Mesenchymal stem cell (in vitro differentiated cells and primary cell): ENCODE measurements at regions not wholly inside any gene's neighbourhood (a gene's known extent, or its start where the extent isn't known, plus 50 kb on each side); places are given as distances from the start of the nearest gene placed in this dataset.

Experiments
- DNase-seq: peaks from one replicate; pipeline ENCODE4 v3.0.0-alpha.2; 2013
- H2AFZ ChIP-seq: one replicate; pipeline ENCODE4 v1.6.1; 2013; ENCODE audit warnings: low read depth, mild to moderate bottlenecking, control low read depth, inconsistent platforms, low read length, moderate library complexity
- H2AK5ac ChIP-seq: 2 replicates; pipeline ENCODE4 v1.6.1; 2013; ENCODE audit warnings: low read length, moderate library complexity, mild to moderate bottlenecking, inconsistent platforms; ENCODE audit not compliant: severe bottlenecking
- H2BK120ac ChIP-seq: one replicate; pipeline ENCODE4 v1.6.1; 2013; ENCODE audit warnings: low read depth, mild to moderate bottlenecking, inconsistent platforms, low read length, moderate library complexity
- H2BK12ac ChIP-seq, 2 experiments: one replicate each; pipeline ENCODE4 v1.6.1; 2013; ENCODE audit warnings: inconsistent platforms in 2 of 2, low read length in 2 of 2, mild to moderate bottlenecking in 2 of 2, moderate library complexity in 2 of 2, control low read depth in 1 of 2
- H2BK15ac ChIP-seq: one replicate; pipeline ENCODE4 v1.6.1; 2013; ENCODE audit warnings: mild to moderate bottlenecking, low read depth, inconsistent platforms; ENCODE audit not compliant: poor library complexity, severe bottlenecking
- H2BK5ac ChIP-seq: 2 replicates; pipeline ENCODE4 v1.6.1; 2013; ENCODE audit warnings: low read depth, mild to moderate bottlenecking, low read length, control low read depth, inconsistent platforms; ENCODE audit not compliant: poor library complexity, severe bottlenecking
- H3K14ac ChIP-seq, 2 experiments: one replicate each; pipeline ENCODE4 v1.6.1; 2013; ENCODE audit warnings: inconsistent platforms in 2 of 2, low read length in 2 of 2, control low read depth in 1 of 2, mild to moderate bottlenecking in 1 of 2, moderate library complexity in 1 of 2
- H3K18ac ChIP-seq, 2 experiments: one replicate each; pipeline ENCODE4 v1.6.1; 2013; ENCODE audit warnings: inconsistent platforms in 2 of 2, low read length in 2 of 2, control low read depth in 1 of 2, low read depth in 1 of 2, mild to moderate bottlenecking in 1 of 2
- H3K23ac ChIP-seq, 2 experiments: one replicate each; pipeline ENCODE4 v1.6.1; 2013; ENCODE audit warnings: inconsistent platforms in 2 of 2, low read length in 2 of 2, mild to moderate bottlenecking in 2 of 2, moderate library complexity in 2 of 2, control low read depth in 1 of 2
- H3K27ac ChIP-seq: 2 replicates; pipeline ENCODE4 v1.5.1; 2013; ENCODE audit warnings: mild to moderate bottlenecking, moderate library complexity, low read length, control low read depth, inconsistent platforms; ENCODE audit not compliant: poor library complexity, severe bottlenecking
- H3K27me3 ChIP-seq, 2 experiments: 2 replicates each; pipeline versions ENCODE4 v1.6.1 to v1.7.0; 2013; ENCODE audit warnings: low read length in 2 of 2, mild to moderate bottlenecking in 2 of 2, moderate library complexity in 2 of 2, control low read depth in 1 of 2, inconsistent platforms in 1 of 2; ENCODE audit not compliant: control insufficient read depth in 1 of 2, insufficient read depth in 1 of 2
- H3K36me3 ChIP-seq, 2 experiments: 2 replicates each; pipeline versions ENCODE4 v1.6.1 to v1.7.0; 2013; ENCODE audit warnings: low read length in 2 of 2, control low read depth in 1 of 2, inconsistent platforms in 1 of 2, low read depth in 1 of 2, mild to moderate bottlenecking in 1 of 2; ENCODE audit not compliant: insufficient read depth in 2 of 2, control insufficient read depth in 1 of 2
- H3K4ac ChIP-seq, 2 experiments: one replicate each; pipeline ENCODE4 v1.6.1; 2013; ENCODE audit warnings: inconsistent platforms in 2 of 2, low read length in 2 of 2, mild to moderate bottlenecking in 2 of 2, moderate library complexity in 2 of 2, control low read depth in 1 of 2, low read depth in 1 of 2
- H3K4me1 ChIP-seq: 2 replicates; pipeline ENCODE4 v1.6.1; 2013; ENCODE audit warnings: low read depth, low read length, control low read depth; ENCODE audit not compliant: control insufficient read depth, insufficient read depth
- H3K4me2 ChIP-seq: 2 replicates; pipeline ENCODE4 v1.6.1; 2013; ENCODE audit warnings: low read length, mild to moderate bottlenecking, inconsistent platforms; ENCODE audit not compliant: poor library complexity, severe bottlenecking
- H3K4me3 ChIP-seq, 2 experiments: 2 replicates each; pipeline versions ENCODE4 v1.5.1 to v1.7.0; 2013; ENCODE audit warnings: low read length in 2 of 2, mild to moderate bottlenecking in 2 of 2, control low read depth in 1 of 2, low read depth in 1 of 2; ENCODE audit not compliant: insufficient read depth in 1 of 2
- H3K79me1 ChIP-seq: replicated peaks from 2 replicates; pipeline ENCODE4 v1.6.1; 2013; ENCODE audit warnings: mild to moderate bottlenecking, control low read depth, low read length, inconsistent platforms; ENCODE audit not compliant: poor library complexity, severe bottlenecking
- H3K9ac ChIP-seq: 2 replicates; pipeline ENCODE4 v1.7.0; 2013; ENCODE audit warnings: mild to moderate bottlenecking, low read length, moderate library complexity
- H3K9me3 ChIP-seq: 2 replicates; pipeline ENCODE4 v1.7.0; 2013; ENCODE audit warnings: mild to moderate bottlenecking, low read length; ENCODE audit not compliant: control insufficient read depth
- H4K8ac ChIP-seq: one replicate; pipeline ENCODE4 v1.6.1; 2013; ENCODE audit warnings: inconsistent platforms, mild to moderate bottlenecking, low read length, moderate library complexity
- H4K91ac ChIP-seq: one replicate; pipeline ENCODE4 v1.6.1; 2013; ENCODE audit warnings: mild to moderate bottlenecking, low read length, inconsistent platforms
- WGBS: methylation state at CpG from one replicate; pipeline ENCODE4 v1.1.7; 2013; ENCODE audit warnings: mixed read lengths; 5-methylcytosine and 5-hydroxymethylcytosine counted together

GRCh38 chr12:5194306-5194705, 150.6 kb downstream of the KCNA5 start:
- no peaks in the 10 kb centered on the region for H3K9me3 ChIP-seq
- H2BK15ac ChIP-seq: no peak overlapping the region
- H3K14ac ChIP-seq: no peak overlapping the region
- H3K4me1 ChIP-seq: no peaks in the 10 kb centered on the region
- no peak overlapping the region for H2AFZ ChIP-seq
- no peak overlapping the region for H2BK120ac ChIP-seq
- H3K4ac ChIP-seq: no peak overlapping the region
- H2BK5ac ChIP-seq: no peak overlapping the region
- no peak overlapping the region for H3K27ac ChIP-seq
- no peak overlapping the region for H2AK5ac ChIP-seq
- no peak overlapping the region for H4K91ac ChIP-seq
- no peak overlapping the region for H3K23ac ChIP-seq
- H3K79me1 ChIP-seq: no peaks in the 10 kb centered on the region
- H3K4me2 ChIP-seq: no peak overlapping the region
- H3K9ac ChIP-seq: no peak overlapping the region
- peaks cover 0 to 23% of the 10 kb centered on the region in 2 experiments for H3K27me3 ChIP-seq
- WGBS: 93% methylated on average over 1 of the region's 2 CpGs
- H3K4me3 ChIP-seq: no peak overlapping the region
- H4K8ac ChIP-seq: no peak overlapping the region
- H2BK12ac ChIP-seq: no peak overlapping the region
- no peak overlapping the region for H3K18ac ChIP-seq
- no peaks in the 10 kb centered on the region for H3K36me3 ChIP-seq
- no peak for DNase-seq

GRCh38 chr12:5195244-5195643, 151.6 kb downstream of the KCNA5 start:
- H3K4ac ChIP-seq: no peak overlapping the region
- no peak overlapping the region for H3K18ac ChIP-seq
- no peak overlapping the region for H2AFZ ChIP-seq
- no peak overlapping the region for H2BK5ac ChIP-seq
- no peak overlapping the region for H2BK15ac ChIP-seq
- no CpG with 5 or more reads among the region's 1 CpG for WGBS
- H4K91ac ChIP-seq: no peak overlapping the region
- no peaks in the 10 kb centered on the region for H3K4me1 ChIP-seq
- no peak overlapping the region for H2BK120ac ChIP-seq
- H2AK5ac ChIP-seq: no peak overlapping the region
- H3K9me3 ChIP-seq: no peaks in the 10 kb centered on the region
- H2BK12ac ChIP-seq: no peak overlapping the region
- no peak overlapping the region for H3K14ac ChIP-seq
- peaks cover 0 to 32% of the 10 kb centered on the region in 2 experiments for H3K27me3 ChIP-seq
- H4K8ac ChIP-seq: no peak overlapping the region
- no peak overlapping the region for H3K27ac ChIP-seq
- H3K4me2 ChIP-seq: no peak overlapping the region
- H3K23ac ChIP-seq: no peak overlapping the region
- H3K79me1 ChIP-seq: no peaks in the 10 kb centered on the region
- DNase-seq: no peak
- H3K36me3 ChIP-seq: no peaks in the 10 kb centered on the region
- H3K9ac ChIP-seq: no peak overlapping the region
- no peak overlapping the region for H3K4me3 ChIP-seq

GRCh38 chr12:5195691-5196090, 152.0 kb downstream of the KCNA5 start:
- Histone ChIP-seq H2BK15ac (no peak overlapping the region), H3K27me3 (peaks cover 0 to 34% of the 10 kb centered on the region in 2 experiments), H3K4me1 (no peaks in the 10 kb centered on the region), H3K27ac (no peak overlapping the region), H3K9me3 (no peaks in the 10 kb centered on the region), H2AFZ (no peak overlapping the region), H3K79me1 (no peaks in the 10 kb centered on the region), H3K4me3 (no peak overlapping the region), H2BK12ac (no peak overlapping the region), H3K36me3 (no peaks in the 10 kb centered on the region), H3K9ac (no peak overlapping the region), H3K23ac (no peak overlapping the region), H3K4ac (no peak overlapping the region), H2BK120ac (no peak overlapping the region), H2AK5ac (no peak overlapping the region), H2BK5ac (no peak overlapping the region), H4K8ac (no peak overlapping the region), H3K18ac (no peak overlapping the region), H4K91ac (no peak overlapping the region), H3K4me2 (no peak overlapping the region), H3K14ac (no peak overlapping the region)
- no peak for DNase-seq
- 94% methylated on average over 3 of the region's 3 CpGs for WGBS

- 71% methylated on average over 1 of the region's 1 CpG for WGBS
- Histone ChIP-seq H2BK12ac (no peak overlapping the region), H3K4ac (no peak overlapping the region), H2BK120ac (no peak overlapping the region), H2BK15ac (no peak overlapping the region), H3K27ac (no peak overlapping the region), H3K9ac (no peak overlapping the region), H3K4me3 (no peak overlapping the region), H4K91ac (no peak overlapping the region), H3K79me1 (no peaks in the 10 kb centered on the region), H3K9me3 (no peaks in the 10 kb centered on the region), H2BK5ac (no peak overlapping the region), H2AK5ac (no peak overlapping the region), H3K23ac (no peak overlapping the region), H2AFZ (no peak overlapping the region), H3K14ac (no peak overlapping the region), H3K4me2 (no peak overlapping the region), H3K18ac (no peak overlapping the region), H4K8ac (no peak overlapping the region), H3K36me3 (no peaks in the 10 kb centered on the region), H3K4me1 (no peaks in the 10 kb centered on the region), H3K27me3 (peaks cover 0 to 37% of the 10 kb centered on the region in 2 experiments)
- DNase-seq: no peak
Measured at GRCh38 chr12:5197131-5197530, 153.5 kb downstream of the KCNA5 start.
